AG10803 (cell line): ENCODE measurements at regions not wholly inside any gene's neighbourhood (a gene's known extent, or its start where the extent isn't known, plus 50 kb on each side); places are given as distances from the start of the nearest gene placed in this dataset.
A peak's percentile ranks its signal among the peaks of the same experiment; 100 is the strongest.

ENCODE experiments used
- DNase-seq: peaks from one replicate; pipeline ENCODE4 v3.0.0; 2010; ENCODE audit warnings: low read depth
- H3K4me3 ChIP-seq: 2 replicates; pipeline ENCODE4 v1.5.1; 2011; ENCODE audit warnings: mild to moderate bottlenecking, low read length, control low read depth
- CTCF ChIP-seq: conservative IDR thresholded peaks from 2 replicates; pipeline ENCODE4 v1.5.1; 2011; ENCODE audit warnings: mild to moderate bottlenecking, low read length, control low read depth, inconsistent platforms

DNA sequence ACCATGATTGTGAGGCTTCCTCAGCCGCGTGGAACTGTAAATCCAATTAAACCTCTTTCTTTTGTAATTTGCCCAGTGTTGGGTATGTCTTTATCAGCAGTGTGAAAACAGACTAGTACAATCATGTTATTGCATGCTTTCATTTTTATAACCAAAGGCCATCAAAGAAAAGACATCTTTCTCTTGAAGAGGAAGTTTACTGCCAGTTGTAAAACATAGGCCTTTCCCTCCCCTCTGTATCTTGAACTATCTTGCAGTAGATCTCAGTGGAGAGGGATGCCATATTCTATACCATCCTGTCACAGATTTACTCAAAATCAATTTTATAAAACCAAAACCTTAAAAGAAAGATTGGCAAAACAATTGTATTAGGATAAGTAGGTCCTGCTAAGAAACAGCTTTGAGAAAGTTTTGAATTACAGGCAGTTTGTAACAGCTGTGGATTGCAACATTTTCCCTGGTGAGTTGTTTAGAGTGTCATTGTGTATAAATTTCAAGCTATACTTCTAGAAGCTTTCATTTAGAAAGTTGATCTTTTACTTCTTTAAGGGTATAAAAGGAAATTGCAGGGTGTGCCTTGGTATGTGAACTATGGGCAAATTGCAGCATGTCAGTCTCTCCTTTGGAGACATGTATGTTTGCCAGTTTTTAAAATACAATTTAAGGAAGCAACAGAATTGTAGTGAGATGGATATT, 128.0 kb downstream of the ATP23 start:
- peak; percentile 35 for DNase-seq
- no peak overlapping the region for H3K4me3 ChIP-seq
- TF ChIP-seq CTCF, result no peak

GRCh38 chr12:58071994-58072393, 130.6 kb downstream of the ATP23 start:
- no peak overlapping the region for H3K4me3 ChIP-seq
- no peak for TF ChIP-seq CTCF
- no peak for DNase-seq

GRCh38 chr12:58074259-58074658, 132.9 kb downstream of the ATP23 start:
- no peak overlapping the region for H3K4me3 ChIP-seq
- DNase-seq, result no peak
- TF ChIP-seq CTCF, result no peak

- no peak for TF ChIP-seq CTCF
- DNase-seq, result no peak
- H3K4me3 ChIP-seq, result no peak overlapping the region
Measured at GRCh38 chr12:58079806-58080205, 138.4 kb downstream of the ATP23 start.

DNA sequence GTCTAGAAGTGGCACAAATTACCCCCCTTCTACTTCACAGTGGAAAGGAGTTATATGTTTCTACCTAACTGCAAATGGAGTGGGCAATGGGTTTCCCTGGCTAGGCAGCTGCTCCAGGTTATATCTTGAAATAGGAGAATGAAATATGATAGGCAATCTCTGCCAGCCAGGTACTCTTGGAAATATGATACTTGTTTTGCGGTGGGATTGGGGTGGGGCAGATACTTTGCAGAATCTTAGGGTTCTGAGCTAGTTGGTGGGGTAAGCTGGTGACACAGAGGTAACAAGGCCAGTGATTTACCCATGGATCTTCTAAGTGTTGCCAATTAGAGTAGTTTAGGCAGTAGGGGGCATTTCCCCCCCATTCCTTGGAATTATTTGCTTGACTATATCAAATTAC, 140.1 kb downstream of the ATP23 start:
- TF ChIP-seq CTCF, result no peak
- no peak for DNase-seq
- H3K4me3 ChIP-seq, result no peak overlapping the region

DNA sequence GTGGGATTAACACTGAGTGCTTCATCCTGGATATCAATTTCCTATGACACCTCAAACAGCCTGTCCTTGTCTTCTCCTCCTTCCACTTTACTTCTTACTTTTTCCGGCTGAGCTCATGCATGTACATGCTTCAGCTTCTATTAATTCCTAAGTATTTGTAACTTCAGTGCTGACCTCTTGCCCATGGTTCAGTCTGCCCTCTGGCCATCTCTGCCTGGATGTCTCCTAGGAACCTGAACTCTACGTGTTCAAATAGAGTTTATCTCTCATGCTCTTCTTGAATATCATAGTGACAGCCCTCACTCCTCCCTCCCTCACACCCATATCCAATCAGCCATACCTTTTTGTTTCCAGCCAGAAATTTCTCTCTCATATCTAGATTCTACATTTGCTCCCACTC, 141.6 kb downstream of the ATP23 start:
- no peak for TF ChIP-seq CTCF
- H3K4me3 ChIP-seq, result no peak overlapping the region
- DNase-seq, result no peak

- no peak for DNase-seq
- TF ChIP-seq CTCF, result no peak
- no peak overlapping the region for H3K4me3 ChIP-seq
Measured at GRCh38 chr12:58086006-58086405, 144.6 kb downstream of the ATP23 start.
